NCI-H2171 treated with DMSO at 0.1 percent for 48 hours (cell line): ENCODE measurements at regions not wholly inside any gene's neighbourhood (a gene's known extent, or its start where the extent isn't known, plus 50 kb on each side); places are given as distances from the start of the nearest gene placed in this dataset.
"Not testable (repeated sequence)": the region's sequence is repeated elsewhere in the genome, so short reads cannot be mapped to it uniquely, and the experiment has no call there.

Experiments used
- DNase-seq: peaks from one replicate; lab custom pipeline; 2025; lab: John Stamatoyannopoulos, UW

DNA sequence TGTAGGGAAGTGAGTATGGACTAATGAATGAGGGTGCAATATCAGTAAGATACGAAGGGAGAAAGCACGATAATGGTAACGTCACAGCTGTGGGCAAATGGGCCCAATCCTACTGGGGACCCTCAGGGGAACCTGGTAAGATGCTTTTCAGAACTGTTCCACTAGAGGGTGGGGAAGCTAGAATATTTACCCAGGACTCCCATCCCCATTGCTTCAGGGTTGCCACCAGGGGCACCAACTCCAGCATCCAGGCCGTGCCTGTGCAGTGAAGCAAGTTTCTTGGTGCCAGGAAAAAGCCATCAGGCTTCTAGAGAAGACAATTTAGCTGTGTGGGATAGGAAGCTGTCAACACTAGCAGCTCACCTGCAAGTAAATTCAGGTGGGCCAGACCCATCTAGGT is 409.3 kb downstream of the AGTPBP1 start:
- DNase-seq = peak; percentile 13

GRCh38 chr9:85331626-85332025 is 410.1 kb downstream of the AGTPBP1 start:
- no peak for DNase-seq

DNA sequence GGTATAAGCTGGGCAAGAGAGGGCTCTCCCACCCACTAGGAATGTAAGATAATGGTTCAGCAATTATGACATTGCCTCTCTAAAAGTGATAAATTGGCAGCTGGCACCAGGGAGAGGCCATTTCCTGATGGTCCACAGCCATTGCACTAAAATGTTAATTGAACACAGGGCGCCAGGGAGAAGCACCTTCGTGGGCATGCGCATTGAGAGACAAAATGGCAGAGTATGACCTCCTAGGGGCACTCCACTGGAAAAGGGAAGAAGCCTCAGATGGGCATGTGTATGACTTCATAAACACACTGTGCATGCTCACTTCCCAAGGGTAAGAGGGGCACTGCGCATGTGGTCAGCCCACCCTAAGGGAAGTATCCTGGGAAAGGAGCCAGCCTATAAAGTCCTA is 419.2 kb downstream of the AGTPBP1 start:
- no peak for DNase-seq

GRCh38 chr9:85321561-85321960 is 420.2 kb downstream of the AGTPBP1 start:
- no peak for DNase-seq

DNA sequence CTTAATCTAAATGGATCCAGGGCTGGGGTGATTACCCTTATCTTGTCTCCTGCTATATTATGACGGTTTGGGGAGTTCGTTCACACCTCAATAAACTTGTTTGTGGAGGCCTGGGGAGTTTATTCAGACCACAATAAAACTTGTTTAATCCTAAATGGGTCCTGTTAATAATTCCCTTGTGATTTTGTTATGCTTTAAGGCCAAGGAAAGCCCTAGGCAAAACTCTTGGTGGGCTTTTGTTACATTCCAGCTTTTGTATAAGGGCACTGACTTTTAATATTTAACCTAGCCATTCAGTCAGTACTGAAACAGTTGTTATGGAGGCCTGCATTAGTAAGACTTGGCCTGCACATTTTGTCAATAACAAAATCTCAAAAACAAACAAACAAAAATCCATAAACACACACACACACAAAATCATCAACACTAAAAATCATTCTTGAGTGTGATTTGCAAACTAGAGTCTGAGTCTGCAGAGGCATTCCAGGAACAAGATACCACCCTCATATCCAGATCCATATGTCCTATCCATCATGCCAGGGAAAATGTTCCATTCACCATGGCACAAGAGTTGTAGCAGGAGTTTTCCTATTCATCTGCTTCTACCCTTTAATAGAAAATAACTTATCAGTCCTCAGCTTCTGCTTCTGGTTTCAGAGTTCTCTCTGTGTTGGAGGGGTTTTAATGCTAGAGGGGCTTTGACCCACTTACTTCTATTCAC is 421.7 kb downstream of the AGTPBP1 start:
- no peak for DNase-seq

DNA sequence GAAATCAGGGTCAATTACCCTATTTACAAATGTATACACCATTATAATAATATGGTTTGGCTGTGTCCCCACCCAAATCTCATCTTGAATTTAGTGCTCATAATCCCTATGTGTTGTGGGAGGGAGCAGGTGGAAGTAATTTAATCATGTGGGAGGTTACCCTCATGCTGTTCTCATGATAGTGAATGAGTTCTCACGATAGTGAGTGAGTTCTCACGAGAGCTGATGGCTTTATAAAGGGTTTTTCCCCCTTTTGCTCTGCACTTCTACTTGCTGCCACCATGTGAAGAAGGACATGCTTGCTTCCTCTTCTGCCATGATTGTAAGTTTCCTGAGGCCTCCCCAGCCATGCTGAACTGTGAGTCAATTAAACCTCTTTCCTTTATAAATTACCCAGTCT is 426.2 kb downstream of the AGTPBP1 start:
- not testable (repeated sequence) for DNase-seq

DNA sequence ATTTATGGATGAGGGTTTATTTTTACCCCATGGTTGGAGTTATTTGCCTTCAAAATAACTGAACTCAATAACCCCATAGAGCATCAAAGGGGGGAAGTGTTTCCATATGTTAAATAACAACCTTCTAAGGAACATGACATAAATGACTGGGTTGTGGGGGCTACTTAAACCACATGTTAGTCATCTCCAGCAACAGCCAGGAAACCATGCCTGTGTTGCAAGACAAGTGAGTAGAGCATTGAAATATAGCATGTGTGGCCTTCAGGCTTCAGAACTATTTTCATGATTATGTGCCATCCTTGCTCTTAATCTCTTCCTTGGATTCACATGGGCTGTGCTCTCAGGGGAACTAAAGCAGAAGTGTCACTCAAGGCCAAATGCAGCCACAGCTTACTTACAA is 431.2 kb downstream of the AGTPBP1 start:
- no peak for DNase-seq

GRCh38 chr9:85303757-85304134 is 438.0 kb downstream of the AGTPBP1 start:
- DNase-seq = no peak

DNA sequence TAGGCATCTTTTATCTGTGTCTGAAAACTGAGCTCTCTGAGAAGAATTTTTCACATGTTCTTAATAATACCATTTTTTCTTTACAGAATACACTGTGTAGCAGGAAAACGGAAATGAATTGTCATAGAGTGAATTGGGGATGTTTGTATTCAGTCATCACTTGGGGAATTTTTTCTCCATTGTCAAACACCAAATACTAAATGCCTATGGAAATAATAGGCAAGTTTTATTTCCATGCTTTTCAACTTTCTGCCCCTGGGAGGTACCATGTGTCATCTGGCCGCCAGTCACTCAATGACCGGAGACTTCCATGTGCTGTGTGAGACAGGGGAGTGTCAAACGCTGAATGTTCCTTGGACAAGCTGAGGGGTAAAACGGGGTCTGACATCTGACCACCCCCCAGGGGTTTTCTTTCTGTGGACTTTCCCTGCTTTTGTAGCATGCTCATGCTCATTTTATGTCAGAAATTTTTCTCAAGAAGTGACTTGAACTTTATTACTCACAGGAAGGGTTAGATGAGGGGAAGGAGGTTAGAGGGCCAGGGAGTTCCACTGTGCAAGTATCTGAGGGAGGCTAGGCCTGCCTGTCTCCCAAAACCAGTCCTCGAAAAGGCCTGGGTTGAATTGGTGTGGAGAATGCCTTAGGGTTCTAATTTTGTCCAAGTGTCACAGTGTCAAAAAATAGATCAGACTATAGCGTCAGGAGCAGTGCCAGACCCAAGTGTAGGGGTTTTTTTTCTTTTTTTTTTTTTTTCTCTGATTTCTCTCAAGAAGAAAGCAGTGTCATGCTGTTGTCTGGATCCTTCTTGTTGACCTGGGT is 438.6 kb downstream of the AGTPBP1 start:
- DNase-seq = no peak

GRCh38 chr9:85298499-85298898 is 443.3 kb downstream of the AGTPBP1 start:
- DNase-seq = no peak

- DNase-seq = not testable (repeated sequence)
Measured at GRCh38 chr9:85295244-85295643, 446.5 kb downstream of the AGTPBP1 start.

DNA sequence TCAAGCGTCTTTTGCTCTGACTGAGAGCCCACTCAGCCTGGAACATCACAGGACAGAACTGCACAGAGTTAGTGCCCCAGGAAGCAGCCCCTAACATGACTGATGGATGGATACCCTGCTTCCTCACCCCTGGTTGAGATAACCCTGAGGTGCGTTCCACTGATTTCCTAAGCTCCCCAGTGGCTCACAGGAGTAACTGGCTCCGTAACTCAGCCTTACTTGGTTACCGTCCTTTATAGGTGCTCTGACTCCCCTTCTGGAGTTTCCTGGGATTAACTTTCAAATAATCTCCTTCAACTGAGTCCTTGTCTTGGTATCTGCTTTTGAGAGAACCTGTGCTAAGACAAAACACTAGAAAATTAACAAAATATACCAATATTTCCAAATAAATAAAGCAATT is 449.5 kb downstream of the AGTPBP1 start:
- DNase-seq = no peak

- DNase-seq = no peak
Measured at GRCh38 chr9:85291266-85291665, 450.5 kb downstream of the AGTPBP1 start.

- DNase-seq = no peak
Measured at GRCh38 chr9:85290019-85290418, 451.7 kb downstream of the AGTPBP1 start.

GRCh38 chr9:85289142-85289541 is 452.6 kb downstream of the AGTPBP1 start:
- no peak for DNase-seq

DNA sequence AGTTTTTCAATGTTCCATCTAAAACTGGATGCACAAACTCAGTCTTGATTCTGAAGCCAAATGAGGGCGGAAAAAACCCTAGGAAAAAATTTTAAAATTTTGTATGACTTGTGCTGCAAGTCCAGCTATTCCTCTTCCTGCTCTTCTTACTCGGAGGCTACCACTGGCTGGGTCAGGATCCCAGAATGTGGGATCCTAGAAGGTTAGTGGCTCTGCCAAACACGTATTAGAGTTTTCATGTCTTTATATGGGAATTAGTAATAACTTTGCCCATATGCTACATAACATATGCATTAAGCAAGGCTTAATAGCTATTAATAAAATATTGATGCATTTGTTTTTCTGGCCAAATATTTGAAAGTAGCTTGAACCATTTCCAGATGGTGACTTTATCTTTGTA is 458.3 kb downstream of the AGTPBP1 start:
- DNase-seq = no peak

GRCh38 chr9:85278769-85279168 is 463.0 kb downstream of the AGTPBP1 start:
- DNase-seq = no peak

DNA sequence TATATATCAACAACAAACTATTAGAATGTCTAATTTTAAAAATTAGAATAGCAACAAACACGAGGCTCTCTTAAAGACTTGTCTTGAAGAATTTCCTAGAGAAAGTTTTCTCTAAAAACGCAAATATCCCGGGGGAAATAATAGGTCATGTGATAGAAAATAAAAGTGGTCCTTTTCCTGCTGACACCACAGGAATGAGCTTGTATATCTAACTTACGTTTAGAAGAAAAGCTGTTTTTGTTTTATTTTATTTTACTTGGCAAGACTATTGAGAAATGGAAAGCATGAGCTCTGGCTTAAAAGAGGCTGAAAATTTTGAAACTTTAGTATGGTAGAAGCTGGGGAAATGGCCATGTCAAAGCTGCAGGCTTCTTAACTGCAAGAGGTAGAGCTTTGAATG is 465.0 kb downstream of the AGTPBP1 start:
- no peak for DNase-seq

DNA sequence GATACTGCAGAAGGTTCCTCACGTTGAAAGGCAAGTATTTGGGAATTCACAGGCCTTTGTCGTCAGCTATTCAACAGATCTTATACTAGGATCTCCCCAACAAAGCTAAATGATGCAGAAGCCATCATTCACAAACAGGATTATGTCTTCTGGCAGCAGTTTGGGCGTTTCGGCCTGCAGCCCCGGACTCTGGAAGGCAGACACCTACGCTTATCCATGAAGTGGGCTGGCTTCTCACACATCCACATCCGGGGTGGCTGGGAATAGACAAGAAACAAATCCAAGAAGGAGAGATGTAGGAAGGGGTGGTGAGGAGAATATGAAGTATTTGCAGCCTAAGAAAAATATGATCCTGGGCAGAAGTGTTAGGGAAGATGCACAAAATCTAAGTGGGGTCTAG is 471.9 kb downstream of the AGTPBP1 start:
- DNase-seq = no peak

DNA sequence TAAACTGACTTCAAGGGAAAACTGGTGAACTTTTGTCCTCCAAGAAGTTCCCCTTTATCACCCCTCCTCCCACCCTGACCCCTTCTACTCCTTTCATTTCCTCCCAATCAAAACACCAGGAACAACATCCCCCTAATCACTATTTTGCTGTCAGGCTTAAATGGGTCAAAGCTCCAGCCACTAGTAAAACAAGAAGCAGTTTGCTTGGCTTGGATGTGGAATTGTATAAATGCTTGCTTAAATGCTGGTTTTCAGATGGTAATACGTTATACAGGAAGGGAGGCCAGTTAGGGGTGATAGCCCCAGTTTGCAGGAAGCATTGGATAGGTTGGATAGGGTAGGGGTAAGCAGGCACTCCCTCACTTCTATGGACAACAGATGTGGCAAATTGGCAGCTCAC is 473.6 kb downstream of the AGTPBP1 start:
- no peak for DNase-seq

- no peak for DNase-seq
Measured at GRCh38 chr9:85264695-85265094, 477.1 kb downstream of the AGTPBP1 start.

DNA sequence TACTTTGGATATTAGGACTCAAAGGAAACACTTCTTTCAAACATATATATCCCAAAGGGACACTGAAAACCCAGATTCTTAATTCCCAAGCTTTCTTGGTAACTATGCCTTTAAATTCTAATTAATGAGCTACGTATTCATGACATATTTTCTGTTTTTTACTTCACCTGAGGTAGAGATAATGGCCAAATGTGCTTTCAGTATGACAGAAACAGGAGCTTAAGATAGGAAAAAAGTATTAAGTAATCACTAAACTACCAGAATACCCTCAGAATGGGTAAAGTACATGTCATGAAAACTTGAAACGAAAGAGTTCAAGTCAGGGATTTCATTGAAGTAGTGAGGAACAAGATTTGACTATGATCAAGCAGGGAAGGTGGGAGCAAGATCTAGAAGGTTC is 478.5 kb downstream of the AGTPBP1 start:
- no peak for DNase-seq

DNA sequence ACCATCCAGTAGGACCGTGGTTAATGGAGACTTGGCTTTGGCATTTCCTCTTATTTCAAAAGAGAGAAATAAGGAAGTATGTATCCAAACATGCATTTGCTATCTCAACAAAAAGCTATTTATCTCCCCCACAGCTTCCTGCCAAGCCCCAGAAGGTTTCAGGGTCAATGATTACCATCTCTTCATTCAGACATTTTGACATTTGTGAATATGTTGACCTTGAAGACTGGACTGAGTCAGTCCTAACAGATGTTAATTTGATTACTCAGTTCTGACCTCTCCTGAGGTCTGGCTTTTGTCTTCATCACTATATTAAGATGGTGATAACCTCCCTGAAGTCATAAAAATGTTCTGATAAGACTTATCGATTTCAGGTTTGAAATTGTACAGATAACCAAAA is 479.4 kb downstream of the AGTPBP1 start:
- no peak for DNase-seq
